K562 (cell line): ENCODE measurements at regions not wholly inside any gene's neighbourhood (a gene's known extent, or its start where the extent isn't known, plus 50 kb on each side); places are given as distances from the start of the nearest gene placed in this dataset.

Experiments used
- POLR3A ChIP-seq: IDR thresholded peaks from 2 replicates; pipeline ENCODE4 v1.6.1; 2011; ENCODE audit warnings: borderline replicate concordance, mild to moderate bottlenecking, moderate library complexity; ENCODE audit not compliant: insufficient read length, insufficient read depth; ENCODE audit errors: extremely low read depth
- SMAD3 ChIP-seq: fragments of 450-650 bp; formaldehyde crosslinking; conservative IDR thresholded peaks from 2 replicates; pipeline ENCODE4 v1.4.0; 2020; ENCODE audit warnings: mild to moderate bottlenecking
- SREBF2 ChIP-seq: sonication (generic); formaldehyde crosslinking; IDR thresholded peaks from 2 replicates; pipeline ENCODE4 v1.4.0; 2020; ENCODE audit warnings: mild to moderate bottlenecking, missing genetic modification reagents
- ZBED1 ChIP-seq: IDR thresholded peaks from 2 replicates; pipeline ENCODE4 v1.6.1; 2014
- ZKSCAN8 ChIP-seq: fragments of 200-800 bp; sonication (Bioruptor generic); IDR thresholded peaks from 2 replicates; pipeline ENCODE4 v1.6.1; 2016; ENCODE audit warnings: missing genetic modification characterization, missing compliant biosample characterization
- ZNF143 ChIP-seq: sonication (generic); formaldehyde crosslinking; IDR thresholded peaks from 2 replicates; pipeline ENCODE4 v1.9.0; 2022; ENCODE audit warnings: mild to moderate bottlenecking, missing genetic modification reagents
- TF ChIP-seq, protein P1 (sequence below): sonication (generic); formaldehyde crosslinking; IDR thresholded peaks from 2 replicates; pipeline ENCODE4 v1.8.0; 2022; ENCODE audit warnings: missing genetic modification reagents, mild to moderate bottlenecking, borderline replicate concordance
- TF ChIP-seq, protein P2 (sequence below), 2 experiments: fragments of 450-650 bp in 1 of 2; sonication (generic) in 1 of 2; formaldehyde crosslinking in 1 of 2; IDR thresholded peaks; 2 replicates each; pipeline versions ENCODE4 v1.7.1 to v1.9.0; 2016 to 2022; ENCODE audit warnings: inconsistent platforms in 1 of 2, mild to moderate bottlenecking in 1 of 2, missing genetic modification reagents in 1 of 2
- TF ChIP-seq, protein P3 (sequence below), 2 experiments: IDR thresholded peaks in 1 of 2; conservative IDR thresholded peaks in 1 of 2; 2 replicates each; pipeline ENCODE4 v1.6.1; 2016; ENCODE audit warnings: low read depth in 2 of 2, mild to moderate bottlenecking in 1 of 2, missing compliant biosample characterization in 1 of 2, missing genetic modification characterization in 1 of 2, moderate library complexity in 1 of 2
- TF ChIP-seq, protein P4 (sequence below): IDR thresholded peaks from 2 replicates; pipeline ENCODE4 v1.6.1; 2016; ENCODE audit warnings: missing genetic modification characterization, missing compliant biosample characterization

DNA sequence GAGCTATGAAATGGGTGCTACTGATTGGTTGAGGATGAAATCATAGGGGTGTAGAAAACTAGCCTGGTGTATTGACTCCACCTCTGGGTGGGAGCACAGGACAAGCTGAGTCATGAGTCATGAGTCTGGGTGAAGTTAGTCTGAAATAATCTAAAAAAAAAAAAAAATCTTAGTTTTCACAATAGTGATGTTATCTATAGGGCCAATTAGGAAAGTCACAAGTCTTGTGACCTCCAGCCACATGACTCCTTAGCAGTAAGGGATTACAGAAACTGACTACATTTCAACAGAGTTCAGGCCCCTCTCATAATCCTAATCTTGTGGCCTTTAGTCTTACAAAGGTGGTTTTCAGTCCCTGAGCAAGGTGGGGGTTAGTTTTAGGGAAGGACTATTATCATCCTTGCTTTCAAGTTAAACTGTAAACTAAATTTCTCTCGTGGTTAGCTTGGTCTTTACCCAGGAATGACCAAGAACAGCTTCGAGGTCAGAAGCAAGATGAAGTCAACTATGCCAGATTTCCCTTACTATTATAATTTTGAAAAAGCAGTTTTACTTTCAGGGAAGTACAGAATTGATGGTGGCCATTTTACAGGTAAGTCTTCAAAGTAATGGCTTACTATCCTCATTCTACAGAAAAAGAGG, 338.0 kb upstream of the GYPC start (continued):
- TF ChIP-seq, protein P1, sequence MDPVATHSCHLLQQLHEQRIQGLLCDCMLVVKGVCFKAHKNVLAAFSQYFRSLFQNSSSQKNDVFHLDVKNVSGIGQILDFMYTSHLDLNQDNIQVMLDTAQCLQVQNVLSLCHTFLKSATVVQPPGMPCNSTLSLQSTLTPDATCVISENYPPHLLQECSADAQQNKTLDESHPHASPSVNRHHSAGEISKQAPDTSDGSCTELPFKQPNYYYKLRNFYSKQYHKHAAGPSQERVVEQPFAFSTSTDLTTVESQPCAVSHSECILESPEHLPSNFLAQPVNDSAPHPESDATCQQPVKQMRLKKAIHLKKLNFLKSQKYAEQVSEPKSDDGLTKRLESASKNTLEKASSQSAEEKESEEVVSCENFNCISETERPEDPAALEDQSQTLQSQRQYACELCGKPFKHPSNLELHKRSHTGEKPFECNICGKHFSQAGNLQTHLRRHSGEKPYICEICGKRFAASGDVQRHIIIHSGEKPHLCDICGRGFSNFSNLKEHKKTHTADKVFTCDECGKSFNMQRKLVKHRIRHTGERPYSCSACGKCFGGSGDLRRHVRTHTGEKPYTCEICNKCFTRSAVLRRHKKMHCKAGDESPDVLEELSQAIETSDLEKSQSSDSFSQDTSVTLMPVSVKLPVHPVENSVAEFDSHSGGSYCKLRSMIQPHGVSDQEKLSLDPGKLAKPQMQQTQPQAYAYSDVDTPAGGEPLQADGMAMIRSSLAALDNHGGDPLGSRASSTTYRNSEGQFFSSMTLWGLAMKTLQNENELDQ (CRISPR knock-in tag) = no peak
- TF ChIP-seq ZNF143 (CRISPR knock-in tag) = no peak
- TF ChIP-seq SREBF2 (CRISPR knock-in tag) = no peak
- TF ChIP-seq, protein P2, sequence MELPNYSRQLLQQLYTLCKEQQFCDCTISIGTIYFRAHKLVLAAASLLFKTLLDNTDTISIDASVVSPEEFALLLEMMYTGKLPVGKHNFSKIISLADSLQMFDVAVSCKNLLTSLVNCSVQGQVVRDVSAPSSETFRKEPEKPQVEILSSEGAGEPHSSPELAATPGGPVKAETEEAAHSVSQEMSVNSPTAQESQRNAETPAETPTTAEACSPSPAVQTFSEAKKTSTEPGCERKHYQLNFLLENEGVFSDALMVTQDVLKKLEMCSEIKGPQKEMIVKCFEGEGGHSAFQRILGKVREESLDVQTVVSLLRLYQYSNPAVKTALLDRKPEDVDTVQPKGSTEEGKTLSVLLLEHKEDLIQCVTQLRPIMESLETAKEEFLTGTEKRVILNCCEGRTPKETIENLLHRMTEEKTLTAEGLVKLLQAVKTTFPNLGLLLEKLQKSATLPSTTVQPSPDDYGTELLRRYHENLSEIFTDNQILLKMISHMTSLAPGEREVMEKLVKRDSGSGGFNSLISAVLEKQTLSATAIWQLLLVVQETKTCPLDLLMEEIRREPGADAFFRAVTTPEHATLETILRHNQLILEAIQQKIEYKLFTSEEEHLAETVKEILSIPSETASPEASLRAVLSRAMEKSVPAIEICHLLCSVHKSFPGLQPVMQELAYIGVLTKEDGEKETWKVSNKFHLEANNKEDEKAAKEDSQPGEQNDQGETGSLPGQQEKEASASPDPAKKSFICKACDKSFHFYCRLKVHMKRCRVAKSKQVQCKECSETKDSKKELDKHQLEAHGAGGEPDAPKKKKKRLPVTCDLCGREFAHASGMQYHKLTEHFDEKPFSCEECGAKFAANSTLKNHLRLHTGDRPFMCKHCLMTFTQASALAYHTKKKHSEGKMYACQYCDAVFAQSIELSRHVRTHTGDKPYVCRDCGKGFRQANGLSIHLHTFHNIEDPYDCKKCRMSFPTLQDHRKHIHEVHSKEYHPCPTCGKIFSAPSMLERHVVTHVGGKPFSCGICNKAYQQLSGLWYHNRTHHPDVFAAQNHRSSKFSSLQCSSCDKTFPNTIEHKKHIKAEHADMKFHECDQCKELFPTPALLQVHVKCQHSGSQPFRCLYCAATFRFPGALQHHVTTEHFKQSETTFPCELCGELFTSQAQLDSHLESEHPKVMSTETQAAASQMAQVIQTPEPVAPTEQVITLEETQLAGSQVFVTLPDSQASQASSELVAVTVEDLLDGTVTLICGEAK (IDR thresholded peaks at IDR 0.05) = no peak
- TF ChIP-seq, protein P2 (CRISPR knock-in tag; IDR thresholded peaks at IDR 0.05) = no peak
- TF ChIP-seq ZBED1 = no peak
- TF ChIP-seq, protein P3, sequence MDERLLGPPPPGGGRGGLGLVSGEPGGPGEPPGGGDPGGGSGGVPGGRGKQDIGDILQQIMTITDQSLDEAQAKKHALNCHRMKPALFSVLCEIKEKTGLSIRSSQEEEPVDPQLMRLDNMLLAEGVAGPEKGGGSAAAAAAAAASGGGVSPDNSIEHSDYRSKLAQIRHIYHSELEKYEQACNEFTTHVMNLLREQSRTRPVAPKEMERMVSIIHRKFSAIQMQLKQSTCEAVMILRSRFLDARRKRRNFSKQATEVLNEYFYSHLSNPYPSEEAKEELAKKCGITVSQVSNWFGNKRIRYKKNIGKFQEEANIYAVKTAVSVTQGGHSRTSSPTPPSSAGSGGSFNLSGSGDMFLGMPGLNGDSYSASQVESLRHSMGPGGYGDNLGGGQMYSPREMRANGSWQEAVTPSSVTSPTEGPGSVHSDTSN (CRISPR knock-in tag; IDR thresholded peaks at IDR 0.05; ENCODE audit: low read depth) = no peak
- TF ChIP-seq, protein P3 (tag; conservative IDR thresholded peaks at IDR 0.05; ENCODE audit: low read depth) = no peak
- TF ChIP-seq SMAD3 (CRISPR knock-in tag) = no peak
- no peak for TF ChIP-seq POLR3A
- TF ChIP-seq ZKSCAN8 (CRISPR knock-in tag) = no peak
- TF ChIP-seq, protein P4, sequence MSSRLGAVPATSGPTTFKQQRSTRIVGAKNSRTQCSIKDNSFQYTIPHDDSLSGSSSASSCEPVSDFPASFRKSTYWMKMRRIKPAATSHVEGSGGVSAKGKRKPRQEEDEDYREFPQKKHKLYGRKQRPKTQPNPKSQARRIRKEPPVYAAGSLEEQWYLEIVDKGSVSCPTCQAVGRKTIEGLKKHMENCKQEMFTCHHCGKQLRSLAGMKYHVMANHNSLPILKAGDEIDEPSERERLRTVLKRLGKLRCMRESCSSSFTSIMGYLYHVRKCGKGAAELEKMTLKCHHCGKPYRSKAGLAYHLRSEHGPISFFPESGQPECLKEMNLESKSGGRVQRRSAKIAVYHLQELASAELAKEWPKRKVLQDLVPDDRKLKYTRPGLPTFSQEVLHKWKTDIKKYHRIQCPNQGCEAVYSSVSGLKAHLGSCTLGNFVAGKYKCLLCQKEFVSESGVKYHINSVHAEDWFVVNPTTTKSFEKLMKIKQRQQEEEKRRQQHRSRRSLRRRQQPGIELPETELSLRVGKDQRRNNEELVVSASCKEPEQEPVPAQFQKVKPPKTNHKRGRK (tag) = no peak
